LNCaP clone FGC (cell line): ENCODE measurements at regions not wholly inside any gene's neighbourhood (a gene's known extent, or its start where the extent isn't known, plus 50 kb on each side); places are given as distances from the start of the nearest gene placed in this dataset.

ENCODE experiments used
- DNase-seq: peaks from one replicate; pipeline ENCODE4 v3.0.0-alpha.2; 2011; ENCODE audit warnings: low read depth
- H3K4me3 ChIP-seq: 2 replicates; pipeline ENCODE4 v1.5.1; 2011; ENCODE audit warnings: mild to moderate bottlenecking, low read depth, low read length, control low read depth
- CTCF ChIP-seq: IDR thresholded peaks from 2 replicates; pipeline ENCODE4 v1.5.1; 2012; ENCODE audit warnings: mild to moderate bottlenecking; ENCODE audit not compliant: control insufficient read depth, insufficient read depth; ENCODE audit errors: extremely low read depth

GRCh38 chr4:18635531-18635930 is 614.0 kb upstream of the LCORL start:
- no peak for TF ChIP-seq CTCF
- no peak for DNase-seq
- H3K4me3 ChIP-seq, result no peak overlapping the region

- no peak overlapping the region for H3K4me3 ChIP-seq
- TF ChIP-seq CTCF, result no peak
- no peak for DNase-seq
These were observed 610.0 kb upstream of the LCORL start for GRCh38 chr4:18631586-18631985.

GRCh38 chr4:18630218-18631110 is 608.9 kb upstream of the LCORL start:
- H3K4me3 ChIP-seq, result no peak overlapping the region
- TF ChIP-seq CTCF, result no peak
- DNase-seq, result no peak

GRCh38 chr4:18627447-18628005 is 606.0 kb upstream of the LCORL start:
- no peak overlapping the region for H3K4me3 ChIP-seq
- no peak for DNase-seq
- no peak for TF ChIP-seq CTCF

GRCh38 chr4:18626996-18627395 is 605.4 kb upstream of the LCORL start:
- no peak for TF ChIP-seq CTCF
- no peak overlapping the region for H3K4me3 ChIP-seq
- DNase-seq, result no peak

GRCh38 chr4:18626366-18626765 is 604.8 kb upstream of the LCORL start:
- DNase-seq, result no peak
- TF ChIP-seq CTCF, result no peak
- no peak overlapping the region for H3K4me3 ChIP-seq
